ENCODE measurements at regions not wholly inside any gene's neighbourhood (a gene's known extent, or its start where the extent isn't known, plus 50 kb on each side); places are given as distances from the start of the nearest gene placed in this dataset.
A peak's percentile ranks its signal among the peaks of the same experiment; 100 is the strongest.

GRCh38 chr9:115671236-115671962 lies 482.2 kb upstream of the PAPPA start:
- TF ChIP-seq CTCF (IDR thresholded peaks at IDR 0.05; ENCODE audit: low read depth, low read length): no peak
- no peak for DNase-seq (ENCODE audit: extremely low read depth, low read depth)

GRCh38 chr9:115671963-115672305 lies 481.7 kb upstream of the PAPPA start:
- no peak for TF ChIP-seq CTCF (IDR thresholded peaks at IDR 0.05; ENCODE audit: low read depth, low read length)
- DNase-seq (ENCODE audit: extremely low read depth, low read depth): no peak

GRCh38 chr9:115672477-115673316 lies 480.9 kb upstream of the PAPPA start:
- peak; percentile 95 for DNase-seq (ENCODE audit: extremely low read depth, low read depth)
- no peak for TF ChIP-seq CTCF (IDR thresholded peaks at IDR 0.05; ENCODE audit: low read depth, low read length)

GRCh38 chr9:115673599-115673998 lies 480.0 kb upstream of the PAPPA start:
- no peak for TF ChIP-seq CTCF (IDR thresholded peaks at IDR 0.05; ENCODE audit: low read depth, low read length)
- DNase-seq (ENCODE audit: extremely low read depth, low read depth): no peak

GRCh38 chr9:115674091-115674490 lies 479.5 kb upstream of the PAPPA start:
- no peak for TF ChIP-seq CTCF (IDR thresholded peaks at IDR 0.05; ENCODE audit: low read depth, low read length)
- no peak for DNase-seq (ENCODE audit: extremely low read depth, low read depth)

GRCh38 chr9:115675834-115676233 lies 477.8 kb upstream of the PAPPA start:
- TF ChIP-seq CTCF (IDR thresholded peaks at IDR 0.05; ENCODE audit: low read depth, low read length): no peak
- DNase-seq (ENCODE audit: extremely low read depth, low read depth): no peak

GRCh38 chr9:115680231-115680630 lies 473.4 kb upstream of the PAPPA start:
- no peak for DNase-seq (ENCODE audit: extremely low read depth, low read depth)
- no peak for TF ChIP-seq CTCF (IDR thresholded peaks at IDR 0.05; ENCODE audit: low read depth, low read length)

All from AG09319 (cell line).